GM12878 (cell line): ENCODE measurements at regions not wholly inside any gene's neighbourhood (a gene's known extent, or its start where the extent isn't known, plus 50 kb on each side); places are given as distances from the start of the nearest gene placed in this dataset.

Experiments
- ATAC-seq: fragments of 200-7000 bp; cut with Tn5 transposase; 3 replicates; pipeline ENCODE4 v1.9.1; 2020; ENCODE audit warnings: mild to moderate bottlenecking, moderate library complexity
- BruUV-seq: library from RNA; stranded (reverse); fragments of 400-500 nt; replicated peaks from 2 replicates; lab custom pipeline; 2021; lab: Mats Ljungman, UMichigan
- CTCF ChIA-PET: fragments of 300-600 bp; sonication (Branson Sonifier 250); formaldehyde crosslinking; extraction: SDS; loops from one replicate; lab custom pipeline; 2021; ENCODE audit warnings: inconsistent platforms; lab: Yijun Ruan, JAX
- POLR2A ChIA-PET: fragments of 350-600 bp; formaldehyde crosslinking; extraction: SDS; loops from one replicate; lab custom pipeline; 2021; ENCODE audit warnings: inconsistent platforms; lab: Charles Lee
- RAD21 ChIA-PET: fragments of 300-600 bp; sonication (Branson Sonifier 250); formaldehyde crosslinking; loops from one replicate; lab custom pipeline; 2023; ENCODE audit warnings: antibody characterized with exemption; ENCODE audit not compliant: unreplicated experiment; lab: Charles Lee
- SMC1A ChIA-PET: fragments of 300-600 bp; sonication (Branson Sonifier 250); formaldehyde crosslinking; loops from one replicate; lab custom pipeline; 2023; ENCODE audit not compliant: unreplicated experiment, uncharacterized antibody; lab: Charles Lee
- DNase-seq: peaks from one replicate; pipeline ENCODE4 v3.0.0-alpha.2; 2011; ENCODE audit warnings: low read depth, low spot score
- FAIRE-seq: peaks from 3 replicates; lab custom pipeline; 2011; peaks lifted over from hg19 to GRCh38; lab: Jason Lieb, UNC
- H2AFZ ChIP-seq: 2 replicates; pipeline ENCODE4 v1.6.0; 2011; ENCODE audit warnings: low read depth, low read length, control low read depth; ENCODE audit not compliant: control insufficient read depth
- H3K27ac ChIP-seq: 2 replicates; pipeline ENCODE4 v1.5.1; 2011; ENCODE audit warnings: control low read depth; ENCODE audit not compliant: control insufficient read depth, insufficient read depth
- H3K27me3 ChIP-seq, 2 experiments: replicated peaks in 1 of 2; 2 replicates each; pipeline versions ENCODE4 v1.6.0 to v1.6.1; 2011; ENCODE audit warnings: low read length in 1 of 2; ENCODE audit not compliant: control insufficient read depth in 2 of 2, insufficient read depth in 2 of 2
- H3K36me3 ChIP-seq, 2 experiments: 2 replicates each; pipeline ENCODE4 v1.5.1; 2011; ENCODE audit warnings: low read length in 1 of 2; ENCODE audit not compliant: control insufficient read depth in 2 of 2, insufficient read depth in 2 of 2
- H3K4me1 ChIP-seq: 2 replicates; pipeline ENCODE4 v1.6.1; 2011; ENCODE audit warnings: mild to moderate bottlenecking, low read length, moderate library complexity, mixed read lengths; ENCODE audit not compliant: control insufficient read depth, insufficient read depth
- H3K4me2 ChIP-seq: 2 replicates; pipeline ENCODE4 v1.6.0; 2011; ENCODE audit warnings: control low read depth; ENCODE audit not compliant: control insufficient read depth, insufficient read depth
- H3K4me3 ChIP-seq: fragments of 200-600 bp; sonication (generic); 2 replicates; pipeline ENCODE4 v1.5.1; 2016
- H3K79me2 ChIP-seq: 2 replicates; pipeline ENCODE4 v1.6.0; 2011; ENCODE audit warnings: low read length; ENCODE audit not compliant: control insufficient read depth, insufficient read depth
- H3K9ac ChIP-seq: 2 replicates; pipeline ENCODE4 v1.8.0; 2011; ENCODE audit warnings: low read length, control low read depth, mixed read lengths; ENCODE audit not compliant: control insufficient read depth, insufficient read depth
- H3K9me3 ChIP-seq: replicated peaks from 3 replicates; pipeline ENCODE4 v1.5.1; 2011; ENCODE audit warnings: mild to moderate bottlenecking, low read length; ENCODE audit not compliant: control insufficient read depth, insufficient read depth
- H4K20me1 ChIP-seq: 2 replicates; pipeline ENCODE4 v1.6.0; 2011; ENCODE audit not compliant: control insufficient read depth, insufficient read depth
- ASH2L ChIP-seq: fragments of 300-600, 200-600 bp; sonication (generic); IDR thresholded peaks from 2 replicates; pipeline ENCODE4 v1.6.1; 2017; ENCODE audit warnings: low read depth, mild to moderate bottlenecking, borderline replicate concordance
- EED ChIP-seq: sonication (generic); IDR thresholded peaks from 2 replicates; pipeline ENCODE4 v1.6.1; 2016; ENCODE audit warnings: antibody characterized with exemption, low read depth
- EP300 ChIP-seq, 2 experiments: fragments of 150-350 bp in 1 of 2; IDR thresholded peaks; 2 replicates each; pipeline ENCODE4 v1.6.1; 2011 to 2012; ENCODE audit warnings: low read depth in 2 of 2, low read length in 2 of 2, borderline replicate concordance in 1 of 2, improper control_type of control experiment in 1 of 2, inconsistent platforms in 1 of 2; ENCODE audit not compliant: control insufficient read depth in 1 of 2
- POLR2AphosphoS5 ChIP-seq: IDR thresholded peaks from 2 replicates; pipeline ENCODE4 v1.6.1; 2011; ENCODE audit warnings: mild to moderate bottlenecking, low read length, inconsistent platforms
- RAD51 ChIP-seq: fragments of 450-650 bp; IDR thresholded peaks from 2 replicates; pipeline ENCODE4 v1.6.1; 2016; ENCODE audit warnings: moderate library complexity, mild to moderate bottlenecking, inconsistent platforms
- STAT3 ChIP-seq: IDR thresholded peaks from 2 replicates; pipeline ENCODE4 v1.6.1; 2011; ENCODE audit warnings: low read depth, low read length, improper control_type of control experiment
- SUPT20H ChIP-seq: IDR thresholded peaks from 2 replicates; pipeline ENCODE4 v1.6.1; 2011; ENCODE audit warnings: low read depth, mild to moderate bottlenecking, low read length, moderate library complexity, borderline replicate concordance; ENCODE audit not compliant: control insufficient read depth
- ZZZ3 ChIP-seq: IDR thresholded peaks from 2 replicates; pipeline ENCODE4 v1.6.1; 2011; ENCODE audit warnings: low read depth; ENCODE audit not compliant: control insufficient read depth, insufficient read length
- WGBS: methylation state at CpG from one replicate; pipeline ENCODE4 v1.1.6; 2016; ENCODE audit warnings: low lambda C conversion rate; ENCODE audit not compliant: insufficient replicate concordance, insufficient coverage; ENCODE audit errors: missing lambda C conversion rate; 5-methylcytosine and 5-hydroxymethylcytosine counted together
- in situ Hi-C: fragments of 300-500 bp; cut with MboI; formaldehyde crosslinking; loops from 9 replicates; pipeline ENCODE4 v1.14.3; 2018; ENCODE audit warnings: mixed read lengths
- intact Hi-C: fragments of 100-400 bp; cut with micrococcal nuclease; formaldehyde crosslinking; loops from one replicate; pipeline ENCODE4 v1.14.2; 2022; ENCODE audit not compliant: unreplicated experiment
- TF ChIP-seq, protein P1 (sequence below): IDR thresholded peaks from 2 replicates; pipeline ENCODE4 v1.6.1; 2011; ENCODE audit warnings: borderline replicate concordance, low read depth, mild to moderate bottlenecking, moderate library complexity, low read length; ENCODE audit not compliant: insufficient read depth, poor library complexity, severe bottlenecking
- TF ChIP-seq, protein P2 (sequence below): IDR thresholded peaks from 2 replicates; pipeline ENCODE4 v1.6.1; 2011; ENCODE audit warnings: low read depth, mild to moderate bottlenecking, low read length, moderate library complexity, borderline replicate concordance; ENCODE audit errors: extremely low read depth
- TF ChIP-seq, protein P3 (sequence below): fragments of 150-350 bp; IDR thresholded peaks from 2 replicates; pipeline ENCODE4 v1.6.1; 2016; ENCODE audit warnings: low read depth, low read length
- TF ChIP-seq, protein P4 (sequence below): IDR thresholded peaks from 2 replicates; pipeline ENCODE4 v1.6.1; 2012; ENCODE audit warnings: low read depth, low read length, improper control_type of control experiment
- TF ChIP-seq, protein P5 (sequence below): IDR thresholded peaks from 2 replicates; pipeline ENCODE4 v1.6.1; 2012; ENCODE audit warnings: low read depth, low read length, improper control_type of control experiment
- TF ChIP-seq, protein P6 (sequence below): IDR thresholded peaks from 2 replicates; pipeline ENCODE4 v1.6.1; 2011; ENCODE audit warnings: borderline replicate concordance, low read depth, mild to moderate bottlenecking, moderate library complexity, mixed read lengths, low read length; ENCODE audit not compliant: insufficient read depth; ENCODE audit errors: extremely low read length

DNA sequence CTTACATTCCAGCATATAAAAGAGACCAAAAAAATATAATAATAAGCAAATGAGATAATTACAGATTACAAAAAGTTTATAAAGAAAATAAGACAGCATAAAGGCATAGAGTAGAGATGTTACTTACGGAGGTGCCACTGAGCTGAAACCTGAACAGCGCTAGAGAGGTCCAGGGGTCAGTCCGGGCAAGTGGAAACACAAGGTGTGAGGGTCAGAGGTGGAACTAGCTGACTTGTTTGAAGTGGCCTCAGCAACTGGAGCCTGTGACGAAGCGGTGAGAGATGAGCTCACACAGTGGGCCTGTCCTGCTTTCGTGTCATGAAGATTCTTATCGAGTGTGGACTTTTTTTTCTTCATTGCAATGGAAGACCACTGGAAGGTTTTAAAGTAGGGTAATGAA is 288.3 kb upstream of the TANK start:
- intact Hi-C loops: no loop called here
- no peaks in the 10 kb centered on the region for H4K20me1 ChIP-seq
- 27% methylated on average over 7 of the region's 7 CpGs for WGBS
- H2AFZ ChIP-seq: no peak overlapping the region
- H3K9me3 ChIP-seq: no peaks in the 10 kb centered on the region
- no peaks in the 10 kb centered on the region for H3K4me1 ChIP-seq
- no peak overlapping the region for H3K9ac ChIP-seq
- no peak overlapping the region for H3K27ac ChIP-seq
- H3K4me2 ChIP-seq: no peak overlapping the region
- POLR2A ChIA-PET: no interaction called here
- no peaks in the 10 kb centered on the region for H3K79me2 ChIP-seq
- CTCF ChIA-PET: no interaction called here
- ATAC-seq (no peak), DNase-seq (no peak), FAIRE-seq (no peak)
- in situ Hi-C loops: no loop called here
- RAD21 ChIA-PET: no interaction called here
- BruUV-seq: no TSS peak
- no peaks in the 10 kb centered on the region for H3K36me3 ChIP-seq
- SMC1A ChIA-PET: no interaction called here
- H3K27me3 ChIP-seq: no peaks in the 10 kb centered on the region
- H3K4me3 ChIP-seq: no peak overlapping the region
- TF ChIP-seq RAD51: no peak
- TF ChIP-seq EED: no peak
- TF ChIP-seq POLR2AphosphoS5: no peak
- TF ChIP-seq SUPT20H: no peak
- TF ChIP-seq ASH2L: no peak
- TF ChIP-seq, protein P1, sequence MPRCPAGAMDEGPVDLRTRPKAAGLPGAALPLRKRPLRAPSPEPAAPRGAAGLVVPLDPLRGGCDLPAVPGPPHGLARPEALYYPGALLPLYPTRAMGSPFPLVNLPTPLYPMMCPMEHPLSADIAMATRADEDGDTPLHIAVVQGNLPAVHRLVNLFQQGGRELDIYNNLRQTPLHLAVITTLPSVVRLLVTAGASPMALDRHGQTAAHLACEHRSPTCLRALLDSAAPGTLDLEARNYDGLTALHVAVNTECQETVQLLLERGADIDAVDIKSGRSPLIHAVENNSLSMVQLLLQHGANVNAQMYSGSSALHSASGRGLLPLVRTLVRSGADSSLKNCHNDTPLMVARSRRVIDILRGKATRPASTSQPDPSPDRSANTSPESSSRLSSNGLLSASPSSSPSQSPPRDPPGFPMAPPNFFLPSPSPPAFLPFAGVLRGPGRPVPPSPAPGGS: no peak
- TF ChIP-seq, protein P2, sequence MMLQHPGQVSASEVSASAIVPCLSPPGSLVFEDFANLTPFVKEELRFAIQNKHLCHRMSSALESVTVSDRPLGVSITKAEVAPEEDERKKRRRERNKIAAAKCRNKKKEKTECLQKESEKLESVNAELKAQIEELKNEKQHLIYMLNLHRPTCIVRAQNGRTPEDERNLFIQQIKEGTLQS: no peak
- TF ChIP-seq, protein P3, sequence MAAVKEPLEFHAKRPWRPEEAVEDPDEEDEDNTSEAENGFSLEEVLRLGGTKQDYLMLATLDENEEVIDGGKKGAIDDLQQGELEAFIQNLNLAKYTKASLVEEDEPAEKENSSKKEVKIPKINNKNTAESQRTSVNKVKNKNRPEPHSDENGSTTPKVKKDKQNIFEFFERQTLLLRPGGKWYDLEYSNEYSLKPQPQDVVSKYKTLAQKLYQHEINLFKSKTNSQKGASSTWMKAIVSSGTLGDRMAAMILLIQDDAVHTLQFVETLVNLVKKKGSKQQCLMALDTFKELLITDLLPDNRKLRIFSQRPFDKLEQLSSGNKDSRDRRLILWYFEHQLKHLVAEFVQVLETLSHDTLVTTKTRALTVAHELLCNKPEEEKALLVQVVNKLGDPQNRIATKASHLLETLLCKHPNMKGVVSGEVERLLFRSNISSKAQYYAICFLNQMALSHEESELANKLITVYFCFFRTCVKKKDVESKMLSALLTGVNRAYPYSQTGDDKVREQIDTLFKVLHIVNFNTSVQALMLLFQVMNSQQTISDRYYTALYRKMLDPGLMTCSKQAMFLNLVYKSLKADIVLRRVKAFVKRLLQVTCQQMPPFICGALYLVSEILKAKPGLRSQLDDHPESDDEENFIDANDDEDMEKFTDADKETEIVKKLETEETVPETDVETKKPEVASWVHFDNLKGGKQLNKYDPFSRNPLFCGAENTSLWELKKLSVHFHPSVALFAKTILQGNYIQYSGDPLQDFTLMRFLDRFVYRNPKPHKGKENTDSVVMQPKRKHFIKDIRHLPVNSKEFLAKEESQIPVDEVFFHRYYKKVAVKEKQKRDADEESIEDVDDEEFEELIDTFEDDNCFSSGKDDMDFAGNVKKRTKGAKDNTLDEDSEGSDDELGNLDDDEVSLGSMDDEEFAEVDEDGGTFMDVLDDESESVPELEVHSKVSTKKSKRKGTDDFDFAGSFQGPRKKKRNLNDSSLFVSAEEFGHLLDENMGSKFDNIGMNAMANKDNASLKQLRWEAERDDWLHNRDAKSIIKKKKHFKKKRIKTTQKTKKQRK: no peak
- TF ChIP-seq, protein P4, sequence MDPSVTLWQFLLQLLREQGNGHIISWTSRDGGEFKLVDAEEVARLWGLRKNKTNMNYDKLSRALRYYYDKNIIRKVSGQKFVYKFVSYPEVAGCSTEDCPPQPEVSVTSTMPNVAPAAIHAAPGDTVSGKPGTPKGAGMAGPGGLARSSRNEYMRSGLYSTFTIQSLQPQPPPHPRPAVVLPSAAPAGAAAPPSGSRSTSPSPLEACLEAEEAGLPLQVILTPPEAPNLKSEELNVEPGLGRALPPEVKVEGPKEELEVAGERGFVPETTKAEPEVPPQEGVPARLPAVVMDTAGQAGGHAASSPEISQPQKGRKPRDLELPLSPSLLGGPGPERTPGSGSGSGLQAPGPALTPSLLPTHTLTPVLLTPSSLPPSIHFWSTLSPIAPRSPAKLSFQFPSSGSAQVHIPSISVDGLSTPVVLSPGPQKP: no peak
- no peak for TF ChIP-seq STAT3
- TF ChIP-seq EP300 (IDR thresholded peaks at IDR 0.05; ENCODE audit: borderline replicate concordance in 1 of 2, control insufficient read depth in 1 of 2, low read depth in 2 of 2, low read length in 2 of 2): no peak
- TF ChIP-seq, protein P5, sequence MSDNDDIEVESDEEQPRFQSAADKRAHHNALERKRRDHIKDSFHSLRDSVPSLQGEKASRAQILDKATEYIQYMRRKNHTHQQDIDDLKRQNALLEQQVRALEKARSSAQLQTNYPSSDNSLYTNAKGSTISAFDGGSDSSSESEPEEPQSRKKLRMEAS: no peak
- TF ChIP-seq ZZZ3: no peak
- TF ChIP-seq, protein P6, sequence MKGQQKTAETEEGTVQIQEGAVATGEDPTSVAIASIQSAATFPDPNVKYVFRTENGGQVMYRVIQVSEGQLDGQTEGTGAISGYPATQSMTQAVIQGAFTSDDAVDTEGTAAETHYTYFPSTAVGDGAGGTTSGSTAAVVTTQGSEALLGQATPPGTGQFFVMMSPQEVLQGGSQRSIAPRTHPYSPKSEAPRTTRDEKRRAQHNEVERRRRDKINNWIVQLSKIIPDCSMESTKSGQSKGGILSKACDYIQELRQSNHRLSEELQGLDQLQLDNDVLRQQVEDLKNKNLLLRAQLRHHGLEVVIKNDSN: no peak
